ENCODE measurements at regions not wholly inside any gene's neighbourhood (a gene's known extent, or its start where the extent isn't known, plus 50 kb on each side); places are given as distances from the start of the nearest gene placed in this dataset.

DNA sequence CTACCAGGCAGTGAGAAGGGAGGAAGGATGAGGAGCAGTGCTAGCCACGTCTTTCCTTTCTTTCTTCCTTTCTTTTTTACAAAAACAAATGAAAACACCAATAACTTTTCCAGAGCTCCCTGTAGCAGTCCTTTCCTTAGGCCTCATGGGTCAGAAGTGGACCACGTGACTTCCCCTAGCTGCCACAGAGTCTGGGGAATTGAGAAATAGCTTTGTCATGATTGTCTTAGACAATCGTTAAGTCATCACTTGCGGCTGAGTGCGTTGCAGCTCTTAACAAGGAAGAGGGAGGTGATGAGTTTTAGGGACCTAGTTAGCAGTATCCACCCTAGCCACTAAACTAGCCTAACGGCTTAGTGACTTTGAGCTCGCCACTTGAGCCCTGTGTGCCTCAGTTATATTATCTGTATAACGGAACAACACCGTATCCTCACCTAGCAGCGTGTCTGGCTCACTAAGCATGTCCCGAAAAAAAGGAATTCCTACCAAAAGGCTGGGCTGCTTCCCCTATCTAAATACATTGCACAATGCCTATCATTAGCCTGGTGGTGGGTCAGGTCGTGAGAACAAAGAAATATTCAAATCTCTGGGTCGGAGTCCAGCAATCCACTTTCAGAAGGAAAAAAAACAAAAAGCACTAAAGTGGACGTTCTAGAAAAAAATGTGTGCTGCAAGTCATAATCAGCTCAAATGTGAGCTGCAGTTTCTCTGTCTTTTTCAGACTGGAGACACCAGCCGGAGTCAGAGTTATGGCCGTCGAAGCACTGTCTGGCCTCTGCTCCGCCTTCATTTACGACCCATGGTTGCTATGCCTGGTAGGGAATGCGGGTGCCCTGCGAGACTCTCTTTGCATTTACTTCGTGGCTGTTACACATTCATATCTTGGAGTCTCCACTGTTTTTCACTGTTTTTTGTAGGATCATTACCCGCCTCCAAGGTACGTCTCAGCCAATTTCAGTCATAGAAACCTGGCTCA lies 338.5 kb upstream of the FOXK1 start:
- no peaks in the 10 kb centered on the region for H3K9me2 ChIP-seq (ENCODE audit: insufficient read depth, low read length)
- no peaks in the 10 kb centered on the region for H3K79me2 ChIP-seq (replicated peaks; ENCODE audit: insufficient read depth, low read length)
- H4K20me1 ChIP-seq (ENCODE audit: insufficient read depth), result peaks cover 2% of the 10 kb centered on the region
- no peak overlapping the region for H3K27ac ChIP-seq (ENCODE audit: low read length)
- no peak overlapping the region for H3K9ac ChIP-seq (ENCODE audit: low read length)
- TF ChIP-seq REST (IDR thresholded peaks at IDR 0.05; ENCODE audit: borderline replicate concordance) (no peak), POLR2AphosphoS5 (IDR thresholded peaks at IDR 0.05) (no peak)
- no peaks in the 10 kb centered on the region for H3K36me3 ChIP-seq (ENCODE audit: insufficient read depth, low read length)
- H3K27me3 ChIP-seq (ENCODE audit: insufficient read depth, low read depth, low read length), result no peaks in the 10 kb centered on the region
- H2AFZ ChIP-seq (ENCODE audit: low read depth, low read length), result no peak overlapping the region
- H3K4me2 ChIP-seq (ENCODE audit: low read length), result no peak overlapping the region
- no peaks in the 10 kb centered on the region for H3F3A ChIP-seq (ENCODE audit: insufficient read depth, low read length, poor library complexity, severe bottlenecking)
- no peaks in the 10 kb centered on the region for H3K9me3 ChIP-seq (ENCODE audit: low read length)
- H3K4me3 ChIP-seq (ENCODE audit: low read length), result no peak overlapping the region

DNA sequence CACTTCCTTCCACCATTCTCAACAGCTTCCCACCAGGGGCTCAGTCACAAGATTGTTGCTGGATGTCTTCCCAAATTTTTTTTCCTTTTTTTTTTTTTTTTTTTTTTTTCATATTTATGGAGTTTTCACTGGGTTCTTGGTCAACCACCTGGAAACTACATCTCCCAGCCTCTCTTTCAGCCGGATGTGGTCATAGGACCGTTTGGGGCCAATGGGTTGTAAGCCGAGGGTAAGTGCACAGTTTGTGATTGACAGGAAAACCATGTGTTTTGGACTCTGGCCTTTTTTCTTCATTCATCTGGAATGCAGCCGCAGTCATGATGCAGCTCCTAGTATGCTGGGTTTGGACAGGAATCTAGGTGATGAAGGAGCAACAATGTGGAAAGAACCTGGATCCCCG lies 337.1 kb upstream of the FOXK1 start:
- Histone ChIP-seq H3K36me3 (ENCODE audit: insufficient read depth, low read length) (no peaks in the 10 kb centered on the region), H4K20me1 (ENCODE audit: insufficient read depth) (peaks cover 2% of the 10 kb centered on the region), H3K4me2 (ENCODE audit: low read length) (no peak overlapping the region), H3K27me3 (ENCODE audit: insufficient read depth, low read depth, low read length) (no peaks in the 10 kb centered on the region), H3K9ac (ENCODE audit: low read length) (no peak overlapping the region), H3K79me2 (replicated peaks; ENCODE audit: insufficient read depth, low read length) (no peaks in the 10 kb centered on the region), H3K27ac (ENCODE audit: low read length) (no peak overlapping the region), H3F3A (ENCODE audit: insufficient read depth, low read length, poor library complexity, severe bottlenecking) (no peaks in the 10 kb centered on the region), H3K9me2 (ENCODE audit: insufficient read depth, low read length) (no peaks in the 10 kb centered on the region), H3K4me3 (ENCODE audit: low read length) (no peak overlapping the region), H3K9me3 (ENCODE audit: low read length) (no peaks in the 10 kb centered on the region), H2AFZ (ENCODE audit: low read depth, low read length) (no peak overlapping the region)
- TF ChIP-seq EZH2 (IDR thresholded peaks at IDR 0.05; ENCODE audit: borderline replicate concordance, insufficient read depth, low read length, poor library complexity, severe bottlenecking) (no peak), TAF1 (IDR thresholded peaks at IDR 0.05; ENCODE audit: low read depth) (no peak), MXI1 (conservative IDR thresholded peaks at IDR 0.05; ENCODE audit: poor library complexity, severe bottlenecking) (no peak), POLR2AphosphoS5 (IDR thresholded peaks at IDR 0.05) (no peak), REST (IDR thresholded peaks at IDR 0.05; ENCODE audit: borderline replicate concordance) (no peak), SMC3 (conservative IDR thresholded peaks at IDR 0.05; ENCODE audit: poor library complexity) (no peak), CTCF (IDR thresholded peaks at IDR 0.05; ENCODE audit: poor library complexity, severe bottlenecking) (no peak)

Data from neural cell (in vitro differentiated cells).